OCI-LY3 (cell line): ENCODE measurements at regions not wholly inside any gene's neighbourhood (a gene's known extent, or its start where the extent isn't known, plus 50 kb on each side); places are given as distances from the start of the nearest gene placed in this dataset.

ENCODE experiments used
- H2AFZ ChIP-seq: fragments of 200-600, 300-600 bp; shearing (Covaris generic); 2 replicates; pipeline ENCODE4 v1.6.0; 2014; ENCODE audit warnings: antibody characterized with exemption, low read depth, low read length
- H3K27ac ChIP-seq: fragments of 200-600, 300-600 bp; sonication (generic); 2 replicates; pipeline ENCODE4 v1.5.1; 2014; ENCODE audit warnings: mild to moderate bottlenecking, low read length, moderate library complexity, mixed read lengths
- H3K27me3 ChIP-seq: fragments of 200-600, 300-600 bp; sonication (generic); 2 replicates; pipeline ENCODE4 v1.6.1; 2014; ENCODE audit warnings: low read depth, low read length, mixed read lengths
- H3K36me3 ChIP-seq: fragments of 200-600, 300-600 bp; sonication (generic); replicated peaks from 2 replicates; pipeline ENCODE3; 2014; ENCODE audit warnings: low read depth, low read length, mixed read lengths
- H3K4me1 ChIP-seq: fragments of 300-600, 200-600 bp; sonication (generic); 2 replicates; pipeline ENCODE4 v1.6.1; 2014; ENCODE audit warnings: low read length, mixed read lengths
- H3K4me2 ChIP-seq: fragments of 200-600, 300-600 bp; sonication (generic); 2 replicates; pipeline ENCODE4 v1.6.1; 2014; ENCODE audit warnings: low read length, mixed read lengths
- H3K4me3 ChIP-seq: fragments of 300-600, 200-600 bp; sonication (generic); 2 replicates; pipeline ENCODE4 v1.5.1; 2014; ENCODE audit warnings: antibody characterized with exemption, mild to moderate bottlenecking, low read length, moderate library complexity
- H3K79me2 ChIP-seq: fragments of 300-600, 200-600 bp; shearing (Covaris generic); 2 replicates; pipeline ENCODE4 v1.6.1; 2014; ENCODE audit warnings: mild to moderate bottlenecking, low read length, mixed read lengths
- H3K9ac ChIP-seq: fragments of 300-600, 200-600 bp; shearing (Covaris generic); 2 replicates; pipeline ENCODE4 v1.6.0; 2014; ENCODE audit warnings: mild to moderate bottlenecking, low read length, moderate library complexity
- H3K9me3 ChIP-seq: fragments of 200-600, 300-600 bp; shearing (Covaris generic); 2 replicates; pipeline ENCODE4 v1.6.1; 2014; ENCODE audit warnings: low read length, mixed read lengths; ENCODE audit not compliant: insufficient read depth
- H4K20me1 ChIP-seq: fragments of 200-600, 300-600 bp; sonication (generic); 2 replicates; pipeline ENCODE4 v1.6.1; 2016; ENCODE audit warnings: low read length, mixed read lengths; ENCODE audit not compliant: insufficient read depth
- CTCF ChIP-seq: fragments of 200-600, 300-600 bp; sonication (generic); IDR thresholded peaks from 2 replicates; pipeline ENCODE4 v1.5.1; 2014; ENCODE audit warnings: antibody characterized with exemption, low read length, low read depth
- EZH2phosphoT487 ChIP-seq: fragments of 200-600 bp; shearing (Covaris generic); IDR thresholded peaks from 2 replicates; pipeline ENCODE4 v1.6.1; 2018; ENCODE audit warnings: antibody characterized with exemption, mixed run types, low read depth

DNA sequence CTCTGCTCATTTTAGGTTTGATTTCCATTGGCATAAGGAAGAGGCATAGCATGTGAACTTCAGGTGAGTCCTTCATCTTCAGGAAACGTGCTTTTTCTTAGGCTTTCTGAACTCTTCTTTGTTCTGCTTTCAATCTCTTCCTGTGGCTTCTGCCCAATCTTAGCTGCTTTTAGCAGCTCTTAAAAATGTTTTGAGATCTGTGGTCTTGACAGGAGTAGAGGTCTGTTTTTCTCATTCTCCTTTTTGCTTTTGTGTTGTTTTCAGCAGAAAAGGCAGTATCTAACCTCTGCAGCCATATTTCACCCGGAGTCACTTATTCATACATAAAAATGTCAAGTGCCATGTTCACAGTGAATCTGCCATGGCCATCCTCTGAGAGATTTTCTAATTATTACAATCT is 120.3 kb downstream of the LIG4 start:
- Histone ChIP-seq H3K9ac (no peak overlapping the region), H3K27me3 (no peaks in the 10 kb centered on the region), H3K4me2 (no peak overlapping the region), H3K9me3 (no peaks in the 10 kb centered on the region), H3K4me3 (no peak overlapping the region), H3K79me2 (no peaks in the 10 kb centered on the region), H3K27ac (no peak overlapping the region), H3K36me3 (no peaks in the 10 kb centered on the region), H4K20me1 (no peaks in the 10 kb centered on the region), H3K4me1 (no peaks in the 10 kb centered on the region), H2AFZ (no peak overlapping the region; the same call in 1 of the 2 replicates)
- TF ChIP-seq CTCF: no peak
- TF ChIP-seq EZH2phosphoT487: no peak

GRCh38 chr13:108093616-108094015 is 121.7 kb downstream of the LIG4 start:
- Histone ChIP-seq H4K20me1 (no peaks in the 10 kb centered on the region), H3K27me3 (no peaks in the 10 kb centered on the region), H3K9me3 (no peaks in the 10 kb centered on the region)

GRCh38 chr13:108087810-108088209 is 127.5 kb downstream of the LIG4 start:
- no peak overlapping the region for H2AFZ ChIP-seq
- no peaks in the 10 kb centered on the region for H3K4me1 ChIP-seq
- no peak overlapping the region for H3K4me3 ChIP-seq
- no peak overlapping the region for H3K4me2 ChIP-seq
- no peaks in the 10 kb centered on the region for H4K20me1 ChIP-seq
- H3K9me3 ChIP-seq: no peaks in the 10 kb centered on the region
- no peak overlapping the region for H3K9ac ChIP-seq
- H3K27ac ChIP-seq: no peak overlapping the region
- H3K36me3 ChIP-seq: no peaks in the 10 kb centered on the region
- no peaks in the 10 kb centered on the region for H3K27me3 ChIP-seq
- TF ChIP-seq EZH2phosphoT487 (no peak), CTCF (no peak)
- H3K79me2 ChIP-seq: no peaks in the 10 kb centered on the region

More at GRCh38 chr13:108093616-108094015, 121.7 kb downstream of the LIG4 start:
- no peak overlapping the region for H3K4me2 ChIP-seq
- TF ChIP-seq EZH2phosphoT487 (no peak), CTCF (no peak)
- H3K36me3 ChIP-seq: no peaks in the 10 kb centered on the region
- H3K27ac ChIP-seq: no peak overlapping the region
- no peak overlapping the region for H2AFZ ChIP-seq
- no peaks in the 10 kb centered on the region for H3K4me1 ChIP-seq
- H3K79me2 ChIP-seq: no peaks in the 10 kb centered on the region
- no peak overlapping the region for H3K9ac ChIP-seq
- H3K4me3 ChIP-seq: no peak overlapping the region

GRCh38 chr13:108086678-108087077 is 128.7 kb downstream of the LIG4 start:
- Histone ChIP-seq H4K20me1 (no peaks in the 10 kb centered on the region), H3K4me3 (no peak overlapping the region), H3K36me3 (no peaks in the 10 kb centered on the region), H3K79me2 (no peaks in the 10 kb centered on the region), H2AFZ (no peak overlapping the region), H3K27me3 (no peaks in the 10 kb centered on the region), H3K4me1 (no peaks in the 10 kb centered on the region), H3K9ac (no peak overlapping the region), H3K27ac (no peak overlapping the region), H3K9me3 (no peaks in the 10 kb centered on the region), H3K4me2 (no peak overlapping the region)
- no peak for TF ChIP-seq EZH2phosphoT487
- no peak for TF ChIP-seq CTCF
